GM19193 (cell line): ENCODE measurements at regions not wholly inside any gene's neighbourhood (a gene's known extent, or its start where the extent isn't known, plus 50 kb on each side); places are given as distances from the start of the nearest gene placed in this dataset.

Experiments
- POLR2A ChIP-seq: IDR thresholded peaks from 4 replicates; pipeline ENCODE4 v1.6.1; 2011; ENCODE audit not compliant: insufficient read depth, insufficient read length; ENCODE audit errors: extremely low read depth

DNA sequence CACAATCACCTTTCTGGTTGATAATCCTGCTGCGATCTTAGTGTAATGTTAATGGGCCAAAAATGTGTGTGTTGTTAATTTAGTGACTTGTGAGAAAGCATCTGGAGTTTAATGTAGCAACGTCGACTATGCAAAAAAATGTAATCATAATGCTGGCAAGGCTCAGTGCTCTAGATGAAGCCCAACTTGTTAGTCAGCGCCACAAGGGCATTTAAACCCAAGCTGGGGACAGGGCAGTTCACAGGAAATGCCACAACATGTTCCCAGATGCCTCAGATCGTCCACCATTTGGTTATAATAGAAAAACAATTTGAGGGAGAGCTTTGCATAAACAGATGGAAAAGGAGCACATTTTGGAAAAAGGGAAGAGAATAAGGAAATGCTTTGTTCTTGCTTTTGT, 585.4 kb upstream of the PLXNA2 start:
- no peak for TF ChIP-seq POLR2A

DNA sequence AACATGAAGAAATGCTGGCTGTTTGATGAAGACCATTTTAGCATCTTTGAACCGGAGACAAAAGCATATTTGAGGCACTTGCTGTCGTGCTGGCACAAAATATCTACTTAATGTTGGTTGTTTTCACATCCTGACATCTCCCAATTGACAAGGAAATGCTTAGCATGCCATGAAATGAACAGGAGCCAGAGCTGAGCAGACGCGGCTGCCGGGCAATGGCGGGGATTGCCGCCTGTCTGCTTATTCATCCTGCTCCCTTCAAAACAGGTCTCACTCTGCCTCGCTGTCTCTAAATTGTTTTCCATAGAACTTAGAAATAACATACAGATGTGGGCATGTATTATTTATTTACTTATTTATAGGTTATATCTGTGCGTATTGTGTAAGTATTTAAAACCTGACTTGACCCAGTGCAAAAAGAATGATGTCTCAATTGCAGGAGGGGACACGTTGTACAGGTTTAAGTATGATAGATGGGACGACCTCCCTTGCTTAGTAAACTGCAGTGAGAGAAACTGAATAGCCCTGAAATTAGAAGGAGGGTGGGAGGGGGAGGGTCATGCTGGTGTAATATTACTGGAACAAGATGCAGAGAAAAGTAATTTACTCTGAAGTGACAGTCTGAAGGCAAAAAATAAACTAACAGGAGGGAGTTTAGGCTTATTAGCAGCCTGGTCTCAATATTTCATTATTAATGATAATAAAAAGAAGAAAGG, 590.4 kb upstream of the PLXNA2 start:
- no peak for TF ChIP-seq POLR2A

DNA sequence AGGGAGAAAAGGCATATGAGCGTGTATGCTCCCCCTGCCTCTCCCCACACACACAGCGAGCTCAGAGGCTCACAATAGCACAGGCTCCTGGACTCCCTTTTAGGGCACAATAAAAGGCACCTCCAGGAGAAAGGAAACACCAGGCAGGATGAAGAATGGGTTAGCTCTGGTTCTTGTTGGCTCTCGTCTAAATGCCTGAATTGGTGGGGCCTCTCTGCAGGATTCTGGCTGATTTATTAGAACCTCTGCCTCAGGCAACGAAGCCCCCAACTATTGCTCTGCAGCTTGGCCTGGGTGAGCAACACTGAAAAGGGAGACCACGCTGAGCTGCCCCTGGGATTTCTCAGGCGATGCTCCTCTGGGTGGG, 590.9 kb upstream of the PLXNA2 start:
- no peak for TF ChIP-seq POLR2A

DNA sequence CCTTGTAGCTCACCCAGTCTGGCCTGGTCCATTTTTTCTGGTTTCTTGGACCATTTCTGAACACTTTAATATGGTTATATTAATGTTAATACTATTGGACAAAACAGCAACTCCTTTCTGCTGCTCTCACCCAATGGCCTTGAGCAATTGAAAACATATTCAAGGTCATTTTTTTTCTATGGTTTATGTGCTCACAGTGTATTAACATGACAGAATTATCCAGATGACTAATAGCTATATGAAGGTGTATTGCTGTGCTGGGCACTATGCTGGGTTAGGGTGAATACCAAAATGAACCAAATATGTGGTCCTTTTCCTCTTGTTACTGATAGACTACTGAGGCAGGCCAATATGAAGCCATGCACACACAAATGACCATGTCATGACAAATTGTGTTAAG, 591.6 kb upstream of the PLXNA2 start:
- no peak for TF ChIP-seq POLR2A

DNA sequence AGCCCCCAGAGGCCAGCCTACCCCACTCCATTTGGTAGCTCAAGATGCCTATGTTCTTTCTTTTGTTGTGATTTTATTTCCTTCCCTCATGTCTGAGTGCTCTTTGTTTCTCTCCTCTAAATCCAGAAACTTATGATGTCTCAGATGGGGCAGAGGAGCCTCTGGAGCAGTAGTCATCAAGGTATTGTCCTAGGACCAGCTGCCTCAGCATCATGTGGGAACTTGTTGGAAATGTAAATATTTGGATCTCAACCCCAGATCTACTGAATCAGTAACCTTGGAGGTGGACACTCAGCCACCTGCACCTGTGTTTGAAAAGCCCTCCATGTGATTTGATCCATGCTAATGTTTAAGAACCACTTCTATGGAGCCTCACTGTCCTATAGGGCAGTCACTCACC, 593.1 kb upstream of the PLXNA2 start:
- no peak for TF ChIP-seq POLR2A

DNA sequence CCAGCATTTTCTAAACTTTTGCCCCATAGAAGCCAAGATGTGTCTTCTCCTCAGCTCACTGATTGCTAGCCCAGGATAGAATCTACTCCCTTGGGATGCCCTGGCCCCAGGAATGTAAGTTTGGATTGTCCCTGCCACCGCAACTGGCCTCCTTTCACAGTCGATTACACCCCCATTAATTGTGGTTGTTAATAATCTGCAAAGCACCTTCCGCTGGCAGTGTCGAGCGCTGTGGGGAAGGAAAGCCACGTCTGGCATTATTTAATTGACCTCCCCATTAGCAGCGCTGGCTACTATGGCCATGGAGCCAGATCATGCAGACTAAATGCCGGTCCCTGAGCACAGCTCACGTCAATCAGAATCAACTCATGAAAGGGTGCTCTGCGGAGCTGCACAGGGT, 597.3 kb upstream of the PLXNA2 start:
- no peak for TF ChIP-seq POLR2A

DNA sequence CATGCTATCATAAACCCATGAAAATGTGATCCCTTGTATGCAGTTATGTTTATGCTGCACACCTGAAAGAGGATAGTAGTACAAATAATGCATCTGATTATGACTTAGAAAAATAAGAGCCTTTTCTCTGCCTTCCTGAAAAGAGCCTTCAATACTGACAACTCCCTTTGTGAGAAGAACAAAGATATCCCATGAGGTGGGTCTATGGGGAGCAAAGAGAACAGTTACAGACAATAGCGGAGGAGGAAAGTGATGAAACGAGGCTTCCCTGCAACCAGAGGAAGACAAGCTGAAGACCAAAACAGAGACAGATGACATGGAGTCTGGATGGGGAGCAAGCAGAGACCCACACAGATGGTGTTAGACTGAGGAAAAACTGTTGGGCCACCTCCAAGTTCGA, 598.3 kb upstream of the PLXNA2 start:
- no peak for TF ChIP-seq POLR2A

DNA sequence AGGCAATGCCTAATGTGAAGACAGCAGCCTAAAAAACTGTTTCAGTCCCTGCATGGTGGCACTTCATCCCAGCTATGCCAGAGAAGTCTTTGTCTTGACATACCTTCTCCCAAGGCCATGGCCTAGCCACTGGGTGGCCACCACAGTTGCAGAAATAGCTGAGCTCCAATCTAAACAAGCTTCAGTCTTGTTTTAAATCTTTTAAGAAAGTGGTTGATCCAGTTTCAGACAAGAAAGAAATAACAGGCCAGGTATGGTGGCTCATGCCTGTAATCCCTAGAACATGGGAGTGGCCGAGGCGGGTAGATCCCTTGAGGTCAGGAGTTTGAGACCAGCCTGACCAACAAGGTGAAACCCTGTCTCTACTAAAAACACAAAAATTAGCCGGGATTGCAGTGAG, 600.0 kb upstream of the PLXNA2 start:
- TF ChIP-seq POLR2A: no peak

DNA sequence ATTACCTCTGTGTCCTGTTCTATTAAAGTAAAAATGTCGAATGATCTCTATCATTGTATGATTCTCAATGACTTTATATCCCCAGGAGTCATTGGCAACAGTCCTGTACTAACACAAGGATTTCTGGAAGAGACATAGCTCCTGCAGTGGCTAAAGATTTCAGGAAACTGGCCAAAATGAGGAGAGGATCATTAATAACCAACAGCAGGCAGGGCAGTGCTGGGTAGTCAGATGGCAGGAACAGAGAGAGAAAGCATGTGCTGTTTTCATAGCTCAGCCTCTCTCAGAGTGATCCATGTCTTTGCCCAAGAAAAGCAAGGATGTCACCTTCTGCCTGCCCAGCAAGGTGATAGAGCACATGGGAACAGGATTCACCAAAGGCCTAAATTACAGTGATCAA, 604.7 kb upstream of the PLXNA2 start:
- TF ChIP-seq POLR2A: no peak

DNA sequence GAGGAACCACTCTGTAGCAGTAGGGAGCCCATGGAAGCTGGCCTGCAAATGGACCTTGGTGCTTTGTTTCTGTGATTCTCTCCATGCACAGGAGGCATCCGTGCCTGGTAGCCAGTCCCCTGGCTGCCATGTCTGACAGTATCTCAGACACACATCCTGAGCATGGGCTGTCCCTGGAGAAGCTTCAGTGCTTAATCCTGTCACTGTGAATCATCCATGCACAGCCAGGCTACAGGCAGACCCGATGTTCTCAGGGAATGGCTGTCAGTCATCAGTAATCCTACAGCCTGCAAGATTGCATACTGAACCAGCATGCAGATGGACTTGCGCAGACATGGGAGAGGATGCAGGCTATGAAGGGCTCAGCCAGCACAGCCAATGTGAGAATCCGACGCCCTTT, 606.3 kb upstream of the PLXNA2 start:
- no peak for TF ChIP-seq POLR2A

DNA sequence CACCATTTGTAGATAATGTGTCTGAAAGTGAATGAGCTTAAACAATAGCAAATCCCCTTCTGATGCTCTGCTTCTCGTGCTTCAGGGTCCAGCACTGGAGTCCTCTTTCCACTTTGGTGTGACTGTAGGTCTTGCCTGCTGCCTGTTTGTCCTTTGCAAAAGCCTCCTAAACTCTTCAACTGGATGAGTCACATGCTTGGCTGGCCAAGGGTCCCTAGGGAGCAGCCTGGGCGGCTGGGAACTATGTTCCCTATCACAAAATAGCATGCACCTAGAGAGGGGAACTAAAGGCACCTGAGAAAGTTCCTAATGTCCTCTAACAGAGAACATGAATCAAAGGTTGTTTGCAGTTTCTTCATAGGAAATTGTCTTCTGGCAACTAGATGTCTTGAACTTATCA, 607.2 kb upstream of the PLXNA2 start:
- no peak for TF ChIP-seq POLR2A

DNA sequence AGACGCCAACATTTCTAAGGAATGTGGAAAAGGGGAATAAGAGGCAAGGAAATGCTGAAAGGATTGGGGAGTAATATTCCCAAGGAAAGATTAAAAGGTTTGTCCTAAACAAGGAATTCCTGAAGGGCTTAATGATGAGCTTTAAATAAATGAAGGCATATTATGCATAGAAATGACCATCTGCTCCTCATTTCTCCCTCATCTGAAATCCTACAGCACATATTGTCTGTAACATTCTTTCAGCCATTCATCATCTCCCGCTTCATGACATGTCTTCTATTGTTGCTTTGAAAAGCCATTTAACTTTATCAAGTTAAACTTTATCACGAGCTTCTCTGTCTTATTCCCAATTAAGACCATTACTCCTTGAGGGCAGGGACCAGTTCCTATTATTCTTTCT, 608.7 kb upstream of the PLXNA2 start:
- no peak for TF ChIP-seq POLR2A

DNA sequence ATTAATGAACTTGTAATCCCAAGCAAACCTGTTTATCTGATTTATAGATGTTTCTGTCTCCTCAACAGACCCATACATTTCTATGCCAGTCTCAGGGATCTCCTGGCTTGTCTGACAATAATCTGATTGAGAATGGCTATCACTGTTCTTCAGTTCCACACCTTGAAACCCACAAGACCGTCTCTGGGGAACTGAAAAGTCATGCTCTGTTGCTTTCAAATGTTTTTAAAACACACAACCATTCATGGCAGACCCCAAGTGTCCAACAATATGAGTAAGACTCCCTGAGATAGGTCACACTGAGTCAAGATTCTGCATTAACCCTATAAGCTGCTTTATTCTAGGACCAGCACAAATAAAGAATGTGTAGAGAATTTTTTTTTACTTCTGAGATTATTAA, 611.2 kb upstream of the PLXNA2 start:
- no peak for TF ChIP-seq POLR2A

DNA sequence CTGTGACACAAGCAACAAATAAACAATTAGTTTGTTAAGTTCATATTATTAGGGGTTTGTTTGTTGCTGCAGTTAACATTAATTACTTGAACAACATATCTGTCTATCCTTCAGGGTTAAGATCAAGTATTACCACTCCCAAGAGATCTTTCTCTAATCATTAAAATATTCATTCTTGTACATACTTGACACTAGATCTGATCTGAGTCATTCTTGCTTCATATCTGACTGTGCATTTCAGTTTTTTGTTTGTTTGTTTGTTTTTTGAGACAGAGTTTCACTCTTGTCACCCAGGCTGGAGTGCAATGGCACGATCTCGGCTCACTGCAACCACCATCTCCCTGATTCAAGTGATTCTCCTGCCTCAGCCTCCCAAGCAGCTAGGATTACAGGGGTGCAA, 613.3 kb upstream of the PLXNA2 start:
- no peak for TF ChIP-seq POLR2A

DNA sequence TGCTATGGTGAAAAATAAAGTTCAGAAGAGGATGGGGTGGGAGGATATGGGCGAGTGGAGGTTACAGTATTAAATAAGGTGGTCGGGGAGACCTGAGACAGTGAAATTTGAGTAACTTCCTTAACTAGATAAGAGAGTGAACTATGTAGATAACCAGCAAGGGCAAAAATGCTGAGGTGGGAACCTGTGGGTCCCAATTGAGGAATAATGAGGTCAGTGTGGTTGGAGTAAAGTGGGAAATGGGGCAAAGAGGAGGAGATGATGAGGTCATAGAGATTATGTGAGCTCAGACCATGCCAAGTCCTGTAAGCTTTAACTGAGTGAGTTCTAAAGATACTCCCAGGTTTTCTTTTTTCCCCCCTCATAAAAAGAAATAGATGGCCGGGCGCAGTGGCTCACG, 614.6 kb upstream of the PLXNA2 start:
- no peak for TF ChIP-seq POLR2A

DNA sequence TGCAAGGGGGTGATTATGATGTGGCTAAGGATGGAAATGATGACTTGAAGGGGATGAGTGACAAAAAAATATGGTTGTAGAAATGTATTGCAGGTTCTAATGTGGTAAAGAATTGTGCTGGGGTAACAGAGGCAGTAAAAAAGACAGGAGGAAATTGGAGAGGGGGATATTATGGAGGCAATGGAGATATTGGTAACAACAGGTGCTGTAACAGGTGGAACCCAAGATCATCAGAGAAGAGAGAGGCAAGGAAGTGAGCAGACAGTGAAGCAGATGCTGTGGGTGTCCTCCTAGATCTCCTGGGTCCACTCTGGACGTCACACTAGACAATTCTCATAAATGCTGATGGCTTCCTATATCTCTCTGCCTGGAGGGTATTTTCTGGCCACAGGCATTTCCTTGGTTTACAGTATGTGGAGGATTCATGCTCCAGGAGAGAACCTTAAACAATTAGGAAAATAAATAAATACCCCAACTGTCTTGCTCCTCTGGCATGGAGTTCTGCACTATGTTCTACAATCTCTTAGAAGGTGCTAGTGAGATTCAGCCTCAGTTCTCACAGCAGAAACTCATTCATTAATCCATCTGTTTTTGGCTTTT, 620.3 kb upstream of the PLXNA2 start:
- no peak for TF ChIP-seq POLR2A
